ENCODE measurements at regions not wholly inside any gene's neighbourhood (a gene's known extent, or its start where the extent isn't known, plus 50 kb on each side); places are given as distances from the start of the nearest gene placed in this dataset.

DNA sequence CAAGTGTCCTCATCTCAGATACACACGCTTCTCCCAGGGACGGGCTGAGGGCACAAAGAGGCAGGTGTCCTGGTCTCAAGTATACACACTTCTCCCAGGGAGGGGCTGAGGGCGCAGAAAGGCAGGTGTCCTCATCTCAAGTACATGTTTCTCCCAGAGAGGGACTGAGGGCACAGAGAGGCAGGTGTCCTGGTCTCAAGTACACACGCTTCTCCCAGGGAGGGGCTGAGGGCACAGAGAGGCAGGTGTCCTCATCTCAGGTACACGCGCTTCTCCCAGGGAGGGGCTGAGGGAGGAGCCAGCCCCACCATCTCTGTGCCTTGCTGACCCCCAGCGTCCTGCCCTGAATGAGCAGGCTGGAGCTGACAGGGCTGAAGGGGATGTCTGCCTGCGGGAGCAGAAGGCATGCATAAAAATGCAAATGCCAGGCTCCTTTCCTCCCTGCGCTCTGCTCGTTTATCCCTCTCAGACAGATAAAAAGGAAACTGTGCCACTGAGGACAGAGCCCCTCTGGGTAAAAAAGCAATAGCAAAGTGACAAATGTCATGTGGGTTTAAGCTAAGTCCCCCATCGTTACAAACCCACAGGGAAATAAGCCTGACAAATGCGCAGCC, 96.1 kb upstream of the UQCRFS1 start:
- no peak for DNase-seq (ENCODE audit: low spot score)
- Histone ChIP-seq H3K4me3 (no peak overlapping the region), H3K27ac (no peak overlapping the region)
- TF ChIP-seq, protein P1, sequence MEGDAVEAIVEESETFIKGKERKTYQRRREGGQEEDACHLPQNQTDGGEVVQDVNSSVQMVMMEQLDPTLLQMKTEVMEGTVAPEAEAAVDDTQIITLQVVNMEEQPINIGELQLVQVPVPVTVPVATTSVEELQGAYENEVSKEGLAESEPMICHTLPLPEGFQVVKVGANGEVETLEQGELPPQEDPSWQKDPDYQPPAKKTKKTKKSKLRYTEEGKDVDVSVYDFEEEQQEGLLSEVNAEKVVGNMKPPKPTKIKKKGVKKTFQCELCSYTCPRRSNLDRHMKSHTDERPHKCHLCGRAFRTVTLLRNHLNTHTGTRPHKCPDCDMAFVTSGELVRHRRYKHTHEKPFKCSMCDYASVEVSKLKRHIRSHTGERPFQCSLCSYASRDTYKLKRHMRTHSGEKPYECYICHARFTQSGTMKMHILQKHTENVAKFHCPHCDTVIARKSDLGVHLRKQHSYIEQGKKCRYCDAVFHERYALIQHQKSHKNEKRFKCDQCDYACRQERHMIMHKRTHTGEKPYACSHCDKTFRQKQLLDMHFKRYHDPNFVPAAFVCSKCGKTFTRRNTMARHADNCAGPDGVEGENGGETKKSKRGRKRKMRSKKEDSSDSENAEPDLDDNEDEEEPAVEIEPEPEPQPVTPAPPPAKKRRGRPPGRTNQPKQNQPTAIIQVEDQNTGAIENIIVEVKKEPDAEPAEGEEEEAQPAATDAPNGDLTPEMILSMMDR (IDR thresholded peaks at IDR 0.05) = no peak

DNA sequence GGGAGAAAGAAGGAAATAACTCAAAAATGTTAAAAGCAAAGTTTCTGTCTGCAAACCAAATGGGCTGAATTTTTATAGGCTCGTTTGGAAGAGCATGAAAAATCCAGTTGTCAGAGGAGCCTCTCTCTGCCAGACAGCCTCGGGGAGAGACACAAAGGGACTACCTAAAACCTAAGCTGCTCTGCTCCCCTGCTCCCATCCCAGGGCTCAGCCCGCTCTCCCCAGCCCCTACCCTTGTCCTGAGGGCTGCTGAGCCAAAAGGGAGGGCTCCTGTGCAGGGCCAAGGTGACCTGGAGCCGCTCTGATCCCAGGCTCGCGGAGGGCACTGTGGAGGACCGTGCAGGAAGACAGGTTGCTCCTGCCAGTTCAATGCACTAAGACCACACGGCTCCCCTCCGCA, 96.7 kb upstream of the UQCRFS1 start:
- DNase-seq (ENCODE audit: low spot score) = no peak
- Histone ChIP-seq H3K27ac (no peak overlapping the region), H3K4me3 (no peak overlapping the region)
- TF ChIP-seq, protein P1 (IDR thresholded peaks at IDR 0.05) = no peak

DNA sequence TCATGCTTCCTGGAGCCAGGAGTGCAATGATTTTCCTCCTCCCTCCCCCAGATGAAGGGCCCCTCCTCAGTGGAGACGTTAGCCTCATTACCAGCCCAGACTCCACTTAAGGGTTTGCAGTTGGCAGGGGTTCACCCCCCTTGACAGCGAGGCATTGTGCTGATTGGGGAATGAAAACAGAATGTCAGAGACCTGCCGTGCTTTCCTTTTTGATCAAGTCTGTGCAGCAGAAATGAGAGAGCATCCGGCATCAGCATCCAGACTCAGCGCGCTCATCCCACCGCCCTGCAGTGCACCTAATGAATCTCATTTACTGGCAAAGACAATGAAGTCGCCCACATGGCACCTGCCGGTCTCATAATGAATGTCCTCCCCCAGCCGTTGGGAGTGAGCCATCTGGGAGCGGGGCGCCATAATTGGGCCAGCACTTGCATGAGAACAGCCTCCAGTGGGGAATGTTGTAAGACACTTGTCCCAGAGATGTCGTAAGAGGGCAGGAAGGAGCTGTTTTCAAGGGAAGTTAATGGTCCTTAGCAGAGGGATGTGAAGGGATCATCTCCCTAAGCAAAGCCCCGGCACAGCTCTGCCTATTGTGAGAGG, 98.3 kb upstream of the UQCRFS1 start:
- TF ChIP-seq, protein P1 (IDR thresholded peaks at IDR 0.05) = no peak
- H3K27ac ChIP-seq = no peak overlapping the region
- H3K4me3 ChIP-seq = no peak overlapping the region
- DNase-seq (ENCODE audit: low spot score) = no peak

DNA sequence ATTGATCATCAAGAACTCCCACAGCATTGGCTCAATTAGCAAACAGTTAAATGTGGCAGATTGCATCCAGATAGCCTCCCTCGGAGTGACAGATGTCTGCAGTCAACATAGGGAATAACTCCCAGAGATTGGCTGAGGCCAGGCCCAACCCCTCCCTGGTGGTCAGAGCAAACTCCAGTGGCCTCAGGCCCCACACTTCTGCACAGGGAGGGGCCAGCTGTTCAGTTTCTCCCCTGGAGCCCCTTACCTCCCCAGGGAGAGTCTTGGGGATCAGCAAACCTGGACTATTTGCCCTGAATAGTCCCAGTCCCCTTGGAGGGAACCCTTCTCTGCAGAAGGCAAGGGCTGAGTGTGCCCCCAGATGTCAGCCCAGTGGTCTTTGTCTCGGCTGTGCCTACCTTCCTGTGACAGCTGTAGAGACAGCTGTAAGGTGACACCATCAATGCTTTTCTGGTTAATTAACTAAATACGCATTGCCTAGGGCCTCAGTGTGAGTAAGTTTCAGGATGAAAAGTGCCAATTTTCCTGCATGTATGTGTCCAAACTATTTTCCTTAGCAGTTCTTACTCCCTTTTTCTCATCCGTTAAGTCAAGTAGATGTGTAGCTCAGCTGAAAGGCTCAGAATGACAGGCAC, 102.7 kb upstream of the UQCRFS1 start:
- Histone ChIP-seq H3K27ac (no peak overlapping the region), H3K4me3 (no peak overlapping the region)
- TF ChIP-seq, protein P1 (IDR thresholded peaks at IDR 0.05) = no peak
- DNase-seq (ENCODE audit: low spot score) = no peak

DNA sequence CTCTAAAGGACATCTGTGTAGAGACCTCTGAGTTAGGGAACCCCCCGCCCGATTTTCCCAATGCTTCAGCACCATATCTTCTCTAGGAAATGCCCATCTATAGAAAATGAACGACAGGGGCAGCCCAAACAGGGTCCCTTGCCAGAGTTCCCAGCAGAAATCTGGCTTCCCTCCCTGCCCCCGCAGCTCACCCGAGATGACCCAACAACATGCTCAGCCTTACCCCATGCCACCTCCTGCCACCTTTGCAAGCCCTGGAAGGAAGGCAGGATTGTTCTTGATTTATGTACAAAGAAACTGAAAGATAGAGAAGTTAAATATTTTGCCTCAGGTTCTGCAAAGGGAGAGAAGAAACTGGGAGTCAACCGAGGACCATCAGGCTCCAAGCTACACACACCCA, 105.6 kb upstream of the UQCRFS1 start:
- DNase-seq (ENCODE audit: low spot score) = no peak
- Histone ChIP-seq H3K4me3 (no peak overlapping the region), H3K27ac (no peak overlapping the region)
- TF ChIP-seq, protein P1 (IDR thresholded peaks at IDR 0.05) = no peak

DNA sequence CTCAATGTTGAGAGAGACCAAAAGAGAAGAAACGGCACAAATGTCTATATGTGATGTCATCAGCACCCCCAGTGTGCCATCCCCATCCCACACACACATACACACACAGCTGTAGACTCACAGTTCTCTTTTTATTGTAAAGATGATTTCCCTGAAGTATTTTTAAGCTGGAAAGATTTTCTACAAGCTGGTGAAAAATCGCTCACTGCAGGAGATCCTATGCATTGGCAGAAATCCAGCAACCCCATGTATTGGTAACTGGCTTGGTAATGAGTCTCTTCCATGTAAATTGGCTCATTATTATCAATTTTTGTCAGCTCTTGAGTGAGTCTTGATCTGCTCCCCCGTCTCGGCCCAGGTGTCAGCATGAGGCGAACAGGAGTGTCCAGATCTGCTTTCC, 107.1 kb upstream of the UQCRFS1 start:
- DNase-seq (ENCODE audit: low spot score) = peak; percentile 19
- TF ChIP-seq, protein P1 (IDR thresholded peaks at IDR 0.05) = no peak
- no peak overlapping the region for H3K4me3 ChIP-seq
- H3K27ac ChIP-seq = no peak overlapping the region

DNA sequence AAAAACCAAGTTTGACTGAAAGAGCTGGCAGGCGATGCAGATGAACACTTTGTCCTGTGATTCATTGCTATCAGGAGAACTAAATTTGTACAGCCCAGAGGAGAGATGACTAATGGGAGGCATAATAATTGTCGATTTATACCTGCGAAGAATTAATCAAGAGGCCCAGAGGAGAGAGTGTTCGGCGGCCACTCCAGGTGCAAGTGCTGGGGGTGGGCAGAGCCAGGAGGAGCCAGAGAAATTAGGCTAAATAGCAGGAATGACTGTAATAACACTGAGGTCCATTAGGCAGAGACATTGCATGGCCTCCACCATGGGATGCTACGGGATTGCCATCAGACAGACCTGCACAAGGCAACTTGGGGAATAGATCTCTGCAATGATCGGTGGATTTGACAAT, 107.7 kb upstream of the UQCRFS1 start:
- no peak for DNase-seq (ENCODE audit: low spot score)
- TF ChIP-seq, protein P1 (IDR thresholded peaks at IDR 0.05) = no peak
- no peak overlapping the region for H3K27ac ChIP-seq
- no peak overlapping the region for H3K4me3 ChIP-seq
